Neural crest cell (in vitro differentiated cells): ENCODE measurements at regions not wholly inside any gene's neighbourhood (a gene's known extent, or its start where the extent isn't known, plus 50 kb on each side); places are given as distances from the start of the nearest gene placed in this dataset.

Experiments used
- DNase-seq: peaks from one replicate; pipeline ENCODE4 v3.0.0; 2021; ENCODE audit warnings: low read depth, mixed read lengths, low spot score
- H3K27ac Mint-ChIP-seq: one replicate; pipeline ENCODE4 v1.8.0; 2021; ENCODE audit warnings: mild to moderate bottlenecking, mixed read lengths; ENCODE audit not compliant: unreplicated experiment
- H3K27me3 Mint-ChIP-seq: 2 replicates; pipeline ENCODE4 v1.8.0; 2021; ENCODE audit warnings: low read depth, mild to moderate bottlenecking, mixed read lengths
- H3K36me3 Mint-ChIP-seq: 2 replicates; pipeline ENCODE4 v1.8.0; 2021; ENCODE audit warnings: low read depth, mild to moderate bottlenecking, mixed read lengths
- H3K4me1 Mint-ChIP-seq: 2 replicates; pipeline ENCODE4 v1.8.0; 2021; ENCODE audit warnings: mixed read lengths
- H3K4me3 Mint-ChIP-seq: one replicate; pipeline ENCODE4 v1.8.0; 2021; ENCODE audit warnings: mild to moderate bottlenecking, mixed read lengths
- H3K9me3 Mint-ChIP-seq: 2 replicates; pipeline ENCODE4 v1.8.0; 2021; ENCODE audit warnings: mixed read lengths
- TF ChIP-seq, protein P1 (sequence below): fragments of 200-600 bp; sonication (generic); conservative IDR thresholded peaks from 2 replicates; pipeline ENCODE4 v1.5.0; 2021; ENCODE audit warnings: antibody characterized with exemption, mild to moderate bottlenecking

DNA sequence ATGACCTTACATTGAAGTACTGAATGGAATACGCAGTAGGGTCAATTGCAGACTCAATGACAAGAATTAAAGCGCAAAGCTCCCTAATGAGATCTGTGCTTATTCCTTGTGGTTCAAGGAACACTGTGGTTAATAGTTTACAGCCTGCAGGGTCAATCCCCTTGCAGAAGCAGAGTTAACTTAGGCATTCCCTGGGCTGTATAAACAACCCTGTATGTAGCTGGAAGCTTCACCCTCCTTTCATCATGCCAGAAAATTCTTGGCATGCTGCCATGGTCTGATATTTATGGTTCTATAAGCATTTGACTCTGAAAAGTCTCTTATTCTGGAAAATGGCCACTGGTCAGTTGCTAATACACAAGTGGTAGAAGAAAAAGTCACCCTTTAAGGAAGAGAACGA is 227.7 kb downstream of the NOVA1 start:
- H3K9me3 Mint-ChIP-seq: peaks cover 3% of the 10 kb centered on the region
- no peak for DNase-seq
- H3K27ac Mint-ChIP-seq: no peak overlapping the region
- no peaks in the 10 kb centered on the region for H3K4me1 Mint-ChIP-seq
- TF ChIP-seq, protein P1, sequence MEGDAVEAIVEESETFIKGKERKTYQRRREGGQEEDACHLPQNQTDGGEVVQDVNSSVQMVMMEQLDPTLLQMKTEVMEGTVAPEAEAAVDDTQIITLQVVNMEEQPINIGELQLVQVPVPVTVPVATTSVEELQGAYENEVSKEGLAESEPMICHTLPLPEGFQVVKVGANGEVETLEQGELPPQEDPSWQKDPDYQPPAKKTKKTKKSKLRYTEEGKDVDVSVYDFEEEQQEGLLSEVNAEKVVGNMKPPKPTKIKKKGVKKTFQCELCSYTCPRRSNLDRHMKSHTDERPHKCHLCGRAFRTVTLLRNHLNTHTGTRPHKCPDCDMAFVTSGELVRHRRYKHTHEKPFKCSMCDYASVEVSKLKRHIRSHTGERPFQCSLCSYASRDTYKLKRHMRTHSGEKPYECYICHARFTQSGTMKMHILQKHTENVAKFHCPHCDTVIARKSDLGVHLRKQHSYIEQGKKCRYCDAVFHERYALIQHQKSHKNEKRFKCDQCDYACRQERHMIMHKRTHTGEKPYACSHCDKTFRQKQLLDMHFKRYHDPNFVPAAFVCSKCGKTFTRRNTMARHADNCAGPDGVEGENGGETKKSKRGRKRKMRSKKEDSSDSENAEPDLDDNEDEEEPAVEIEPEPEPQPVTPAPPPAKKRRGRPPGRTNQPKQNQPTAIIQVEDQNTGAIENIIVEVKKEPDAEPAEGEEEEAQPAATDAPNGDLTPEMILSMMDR: no peak
- H3K36me3 Mint-ChIP-seq: no peaks in the 10 kb centered on the region
- H3K4me3 Mint-ChIP-seq: no peak overlapping the region
- no peaks in the 10 kb centered on the region for H3K27me3 Mint-ChIP-seq

DNA sequence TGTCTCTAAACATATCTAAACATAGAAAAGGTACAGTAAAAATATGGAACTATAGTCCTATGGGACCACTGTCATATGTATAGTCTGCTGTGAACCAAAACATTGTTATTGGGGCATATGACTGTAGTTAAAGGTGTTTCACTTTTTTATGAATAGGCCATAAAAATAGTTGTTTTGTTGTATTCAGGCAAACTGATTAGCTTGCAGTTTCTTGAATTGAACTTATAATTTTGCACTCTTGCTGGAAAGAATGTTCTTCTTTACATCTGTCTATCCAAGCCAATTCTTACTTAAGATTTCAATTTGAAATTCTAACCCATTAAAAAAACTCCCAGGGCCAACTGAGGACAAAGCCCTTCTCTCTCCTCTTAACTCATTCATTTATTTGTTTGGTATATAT is 234.1 kb downstream of the NOVA1 start:
- Mint-ChIP-seq H3K36me3 (no peaks in the 10 kb centered on the region), H3K9me3 (no peaks in the 10 kb centered on the region), H3K27me3 (no peaks in the 10 kb centered on the region), H3K27ac (no peak overlapping the region), H3K4me1 (peaks cover 7% of the 10 kb centered on the region), H3K4me3 (no peak overlapping the region)
- TF ChIP-seq, protein P1: no peak
- DNase-seq: no peak

DNA sequence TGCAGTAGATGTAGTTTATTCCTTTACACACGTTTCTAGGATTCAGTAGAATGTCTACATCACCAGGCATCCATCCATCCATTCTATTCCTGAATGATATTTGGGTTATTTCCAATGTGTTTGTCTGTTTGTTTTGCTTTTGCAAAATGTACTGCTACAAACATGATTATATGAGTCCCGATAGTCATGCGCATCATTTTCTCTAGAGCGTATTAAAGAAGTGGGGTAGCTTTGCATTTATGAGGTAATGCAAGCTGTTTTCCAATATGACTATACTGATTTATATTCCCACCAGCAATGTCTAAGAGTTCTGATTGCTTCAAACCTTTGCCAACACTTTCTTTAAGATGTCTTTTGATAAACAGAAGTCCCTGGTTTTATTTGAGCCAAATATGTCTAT is 253.2 kb downstream of the NOVA1 start:
- Mint-ChIP-seq H3K4me1 (peaks cover 5% of the 10 kb centered on the region), H3K27ac (no peak overlapping the region), H3K27me3 (no peaks in the 10 kb centered on the region), H3K36me3 (no peaks in the 10 kb centered on the region), H3K4me3 (no peak overlapping the region), H3K9me3 (peaks cover 5% of the 10 kb centered on the region)
- TF ChIP-seq, protein P1: no peak
- DNase-seq: no peak

DNA sequence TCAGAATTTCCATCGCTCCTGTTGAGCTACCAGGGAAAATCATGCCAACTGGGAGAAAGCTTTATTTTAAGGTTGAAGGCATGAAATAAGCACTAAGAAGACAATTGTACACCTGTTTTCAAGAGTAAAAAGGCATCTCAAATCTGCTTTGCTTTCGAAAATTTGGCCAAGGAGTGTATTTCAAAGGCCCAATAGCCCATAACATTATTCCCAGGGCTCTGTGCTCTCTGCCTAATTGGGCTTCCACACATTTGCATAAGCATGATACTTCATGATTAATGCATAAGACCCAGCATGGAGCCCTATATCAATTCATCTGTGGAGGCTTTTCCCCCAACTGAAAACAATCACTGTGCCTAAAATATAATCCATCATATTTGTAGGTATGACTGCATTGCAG is 258.5 kb downstream of the NOVA1 start:
- H3K4me3 Mint-ChIP-seq: no peak overlapping the region

DNA sequence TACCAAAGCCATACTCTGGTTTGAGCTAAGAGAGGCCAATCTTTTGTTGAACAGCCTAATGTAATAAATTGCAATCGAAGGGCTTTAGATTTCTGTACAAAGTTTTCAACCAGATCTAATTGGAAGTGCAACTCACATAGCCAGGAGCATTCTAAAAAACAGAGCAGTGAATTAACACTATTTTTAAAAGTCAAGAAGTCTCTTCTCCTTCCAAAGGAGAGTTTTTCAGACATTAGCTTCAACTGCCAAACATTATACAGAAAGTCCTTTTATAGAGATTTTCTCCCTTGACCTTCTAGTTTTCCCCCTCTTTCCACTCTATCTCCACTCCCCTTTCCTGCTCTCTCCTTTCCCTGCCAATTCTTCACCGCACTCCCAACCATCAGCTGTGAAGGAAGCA is 259.6 kb downstream of the NOVA1 start:
- no peaks in the 10 kb centered on the region for H3K9me3 Mint-ChIP-seq
- TF ChIP-seq, protein P1: no peak
- no peak for DNase-seq
- H3K4me3 Mint-ChIP-seq: no peak overlapping the region
- no peaks in the 10 kb centered on the region for H3K36me3 Mint-ChIP-seq
- H3K27ac Mint-ChIP-seq: no peak overlapping the region
- H3K4me1 Mint-ChIP-seq: no peaks in the 10 kb centered on the region
- H3K27me3 Mint-ChIP-seq: no peaks in the 10 kb centered on the region

More for the DNA sequence above, 258.5 kb downstream of the NOVA1 start:
- DNase-seq: no peak
- Mint-ChIP-seq H3K36me3 (no peaks in the 10 kb centered on the region), H3K9me3 (no peaks in the 10 kb centered on the region), H3K27me3 (no peaks in the 10 kb centered on the region), H3K27ac (no peak overlapping the region), H3K4me1 (peaks cover 5% of the 10 kb centered on the region)
- TF ChIP-seq, protein P1: no peak

DNA sequence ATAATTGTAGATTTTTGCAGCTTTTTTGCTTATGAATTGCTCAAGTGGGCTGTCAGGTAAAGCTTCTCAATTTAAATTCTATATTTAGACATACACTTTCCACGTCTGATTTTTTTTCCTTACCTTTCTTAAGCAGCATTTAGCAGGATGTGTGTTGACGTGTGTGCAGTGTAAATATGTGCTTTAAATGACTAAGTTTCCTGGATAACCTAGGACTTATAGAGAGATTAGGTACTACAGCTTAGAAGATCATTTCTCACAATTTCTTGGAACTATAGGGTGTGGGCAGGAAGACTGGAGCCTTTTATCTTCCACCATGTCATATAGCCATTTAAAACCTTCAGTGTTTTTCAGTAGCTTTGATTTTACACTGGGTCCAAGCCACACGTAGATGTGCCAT is 263.5 kb downstream of the NOVA1 start:
- no peaks in the 10 kb centered on the region for H3K9me3 Mint-ChIP-seq
- H3K27ac Mint-ChIP-seq: no peak overlapping the region
- no peaks in the 10 kb centered on the region for H3K27me3 Mint-ChIP-seq
- H3K4me3 Mint-ChIP-seq: no peak overlapping the region
- DNase-seq: no peak
- H3K36me3 Mint-ChIP-seq: no peaks in the 10 kb centered on the region
- TF ChIP-seq, protein P1: no peak
- H3K4me1 Mint-ChIP-seq: no peaks in the 10 kb centered on the region
